HG02938 (cell line): ENCODE measurements at regions not wholly inside any gene's neighbourhood (a gene's known extent, or its start where the extent isn't known, plus 50 kb on each side); places are given as distances from the start of the nearest gene placed in this dataset.
A peak's percentile ranks its signal among the peaks of the same experiment; 100 is the strongest.
"Not testable (repeated sequence)": the region's sequence is repeated elsewhere in the genome, so short reads cannot be mapped to it uniquely, and the experiment has no call there.

Source experiments
- ATAC-seq: cut with Tn5 transposase; IDR thresholded peaks from one replicate; pipeline ENCODE4 v1.9.1; 2021; ENCODE audit warnings: mild to moderate bottlenecking, moderate library complexity; ENCODE audit not compliant: unreplicated experiment

DNA sequence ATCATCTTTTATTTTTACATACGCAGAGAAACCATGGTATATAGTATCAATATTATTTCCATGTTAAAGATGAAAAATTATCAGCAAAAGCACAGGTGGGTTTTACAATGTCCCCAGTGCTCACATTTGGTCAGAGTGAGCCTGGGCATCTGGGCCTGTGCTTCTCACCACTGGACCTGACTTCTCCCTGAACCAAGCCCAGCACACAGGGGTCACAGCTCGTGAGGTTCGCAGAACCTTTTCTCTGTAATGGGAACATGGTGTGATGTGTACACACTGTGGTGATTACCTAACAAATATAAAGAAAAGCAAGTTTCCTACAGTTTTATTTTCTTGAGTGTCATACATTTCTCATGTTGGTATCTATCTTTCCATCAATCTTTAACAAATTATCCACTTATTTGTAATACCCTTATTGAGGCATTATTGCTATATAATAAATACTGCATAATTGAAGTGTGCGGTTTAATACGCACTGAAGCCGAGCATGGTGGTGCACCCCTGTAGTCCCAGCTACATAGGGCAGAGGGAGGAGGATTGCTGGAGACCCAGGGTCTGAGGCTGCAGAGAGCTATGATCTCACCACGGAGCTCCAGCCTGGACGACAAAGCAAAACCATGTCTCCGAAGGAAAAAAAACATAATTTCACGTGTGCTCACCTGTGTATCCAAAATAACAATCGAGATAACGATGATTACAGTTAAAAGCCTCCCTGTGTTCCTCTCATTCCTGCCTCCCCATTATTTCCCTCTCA is 743.2 kb downstream of the TMEM121 start:
- ATAC-seq = no peak

DNA sequence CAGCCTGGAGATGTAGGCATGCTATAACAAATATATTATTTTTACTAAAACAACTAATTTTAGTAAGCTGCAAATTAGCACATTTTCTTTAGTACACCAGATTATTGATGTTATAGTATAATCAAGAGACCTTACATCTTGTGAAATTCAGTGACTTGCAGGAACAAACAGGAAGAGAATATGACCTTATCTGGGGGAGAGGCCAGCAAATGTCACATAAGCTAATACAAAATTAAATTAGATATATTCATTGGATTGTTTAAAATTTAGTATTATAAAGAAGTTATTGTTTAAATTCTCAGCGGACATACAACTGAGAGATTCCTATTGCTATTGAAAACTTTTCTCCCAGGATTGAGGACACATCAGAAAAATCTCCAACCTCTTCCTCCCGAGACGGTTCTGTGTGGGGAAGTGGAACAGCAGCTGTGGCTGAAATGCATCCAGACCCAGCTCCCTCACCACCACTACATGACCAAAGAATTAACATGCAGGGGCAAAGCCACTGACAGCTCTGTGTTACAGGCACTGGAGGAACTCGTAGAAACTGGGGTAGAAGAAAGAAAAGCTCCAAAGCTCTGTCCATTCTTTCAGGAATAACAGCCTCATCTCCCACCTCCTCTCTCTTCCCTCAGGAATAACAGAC is 744.2 kb downstream of the TMEM121 start:
- not testable (repeated sequence) for ATAC-seq

DNA sequence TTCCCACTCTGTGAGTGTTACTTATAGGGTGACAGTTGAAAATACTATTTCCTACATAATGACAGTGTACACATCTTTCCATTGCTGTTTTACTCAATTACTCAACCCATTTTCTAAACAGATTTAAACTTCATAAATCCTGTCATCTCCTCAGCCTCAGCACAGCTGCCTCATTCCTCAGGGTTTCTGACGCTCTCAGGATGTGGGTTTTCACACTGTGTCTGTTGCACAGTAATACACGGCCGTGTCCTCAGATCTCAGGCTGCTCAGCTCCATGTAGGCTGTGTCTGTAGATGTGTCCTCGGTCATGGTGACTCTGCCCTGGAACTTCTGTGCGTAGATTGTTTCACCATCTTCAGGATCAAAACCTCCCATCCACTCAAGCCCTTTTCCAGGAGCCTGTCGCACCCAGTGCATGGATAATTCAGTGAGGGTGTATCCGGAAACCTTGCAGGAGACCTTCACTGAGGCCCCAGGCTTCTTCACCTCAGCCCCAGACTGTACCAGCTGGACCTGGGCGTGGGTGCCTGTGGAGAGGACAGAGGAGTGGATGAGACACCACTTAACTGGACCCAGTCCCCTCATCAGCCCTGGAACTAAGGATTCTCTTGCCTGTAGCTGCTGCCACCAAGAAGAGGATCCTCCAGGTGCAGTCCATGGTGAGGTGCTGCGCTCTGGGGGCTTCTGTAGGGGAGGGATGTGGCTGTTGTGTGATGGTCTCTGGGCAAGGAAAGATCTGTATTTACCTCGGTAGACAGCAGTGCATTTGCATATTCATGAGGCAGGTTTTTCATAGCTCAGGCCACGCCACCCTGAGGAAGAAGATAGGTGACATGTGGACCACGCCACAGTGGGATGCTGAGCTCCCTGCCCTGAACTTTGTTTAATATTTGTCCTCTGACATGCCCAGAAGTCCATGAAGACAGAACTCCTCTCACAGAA is 750.2 kb downstream of the TMEM121 start:
- no peak for ATAC-seq

DNA sequence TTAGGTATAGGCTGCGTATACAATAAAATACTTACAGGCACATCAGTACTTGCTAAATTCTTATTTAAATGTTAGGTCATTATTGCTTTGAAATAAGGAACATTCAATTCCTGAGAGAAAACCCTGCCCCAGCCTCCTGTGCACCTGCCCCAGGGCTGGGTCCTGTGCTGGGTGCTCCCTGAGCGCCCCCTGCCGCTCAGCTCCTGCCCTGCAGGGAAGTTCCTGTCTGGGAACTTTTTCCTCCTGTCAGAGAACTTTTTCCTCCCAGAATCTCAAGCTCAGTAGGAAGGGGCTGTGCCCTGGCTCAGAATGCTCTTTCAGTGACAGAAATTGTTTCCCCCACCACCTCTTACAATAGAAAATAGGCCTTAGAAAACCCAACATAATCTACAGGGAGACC is 751.1 kb downstream of the TMEM121 start:
- ATAC-seq = no peak

GRCh38 chr14:106280876-106281275 is 754.5 kb downstream of the TMEM121 start:
- ATAC-seq = no peak

GRCh38 chr14:106286697-106287290 is 760.4 kb downstream of the TMEM121 start:
- ATAC-seq = no peak

DNA sequence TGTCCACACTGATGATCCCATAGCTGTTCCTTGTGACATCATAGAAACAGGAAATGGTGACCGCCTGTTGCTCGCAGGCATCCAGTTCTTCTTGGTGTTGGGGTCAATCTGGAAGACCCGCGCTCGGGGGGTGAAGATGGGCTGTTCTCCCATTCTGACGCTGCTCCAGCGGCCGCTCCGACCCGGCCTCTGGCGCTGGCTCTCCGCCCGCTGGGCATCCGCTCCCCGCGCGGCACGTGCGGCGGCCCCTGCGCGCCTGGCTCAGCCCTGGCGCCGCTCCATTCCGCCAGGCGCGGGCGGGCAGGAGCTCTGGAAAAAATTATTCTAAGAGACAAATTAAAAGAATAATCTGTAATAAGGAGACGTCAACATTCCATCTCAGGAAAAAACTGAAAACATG is 761.1 kb downstream of the TMEM121 start:
- no peak for ATAC-seq

GRCh38 chr14:106291626-106292025 is 765.2 kb downstream of the TMEM121 start:
- ATAC-seq = no peak

DNA sequence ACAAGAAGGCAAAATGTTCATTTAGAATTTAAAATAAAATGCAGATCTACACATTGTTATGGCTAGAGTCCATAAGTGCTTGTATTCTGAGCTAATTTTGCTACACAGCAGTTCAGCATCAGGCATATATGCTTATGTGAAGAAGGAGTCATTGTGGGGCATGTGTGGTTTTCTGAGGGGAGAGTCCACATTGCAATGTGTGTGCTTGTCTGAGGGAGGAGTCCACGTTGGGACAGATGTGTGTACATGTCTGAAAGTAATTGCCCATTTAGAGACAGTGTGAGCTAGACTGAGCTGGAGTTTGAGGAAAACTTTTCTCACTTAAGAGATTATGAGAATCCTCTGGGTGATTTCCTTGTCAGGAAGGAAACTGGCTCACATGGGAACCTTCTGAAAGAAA is 767.9 kb downstream of the TMEM121 start:
- no peak for ATAC-seq

- ATAC-seq = not testable (repeated sequence)
Observed at GRCh38 chr14:106300951-106301510, 774.6 kb downstream of the TMEM121 start.

DNA sequence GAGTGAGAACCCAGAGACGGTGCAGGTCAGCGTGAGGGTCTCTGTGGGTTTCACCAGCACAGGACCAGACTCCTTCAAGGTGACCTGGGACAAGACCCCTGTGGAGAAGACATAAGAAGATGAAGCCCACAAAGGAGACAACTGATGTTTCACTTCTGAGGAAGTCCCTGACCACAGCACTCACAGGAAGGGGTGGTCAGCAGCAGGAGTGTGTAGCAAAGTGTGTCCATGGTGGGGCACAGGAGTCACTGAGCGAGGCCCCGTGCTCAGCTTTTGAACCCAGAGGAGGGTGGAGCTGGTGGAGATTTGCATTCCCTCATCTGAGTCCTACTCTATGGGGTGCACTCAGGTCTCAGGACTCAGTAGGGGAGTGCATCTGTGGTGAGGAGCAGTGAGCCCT is 775.2 kb downstream of the TMEM121 start:
- ATAC-seq = not testable (repeated sequence)

DNA sequence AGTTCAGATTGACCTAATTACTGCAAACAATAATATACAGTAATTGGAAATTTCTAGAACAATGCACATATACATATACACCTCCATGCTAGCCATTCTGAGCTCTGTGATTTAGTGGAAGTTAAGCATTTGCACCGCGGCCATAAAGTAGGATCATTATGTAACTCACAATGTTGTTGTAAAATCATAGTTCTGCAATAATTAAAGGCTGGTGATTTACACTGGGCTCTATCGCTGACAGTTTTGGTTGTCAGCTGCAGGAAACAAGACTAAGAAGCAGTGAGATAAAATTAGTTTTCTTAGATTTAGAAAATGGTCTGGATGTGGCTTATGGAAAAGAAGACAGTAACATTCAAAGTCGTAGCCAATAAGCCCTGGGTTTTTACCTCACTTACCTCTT is 776.3 kb downstream of the TMEM121 start:
- no peak for ATAC-seq

DNA sequence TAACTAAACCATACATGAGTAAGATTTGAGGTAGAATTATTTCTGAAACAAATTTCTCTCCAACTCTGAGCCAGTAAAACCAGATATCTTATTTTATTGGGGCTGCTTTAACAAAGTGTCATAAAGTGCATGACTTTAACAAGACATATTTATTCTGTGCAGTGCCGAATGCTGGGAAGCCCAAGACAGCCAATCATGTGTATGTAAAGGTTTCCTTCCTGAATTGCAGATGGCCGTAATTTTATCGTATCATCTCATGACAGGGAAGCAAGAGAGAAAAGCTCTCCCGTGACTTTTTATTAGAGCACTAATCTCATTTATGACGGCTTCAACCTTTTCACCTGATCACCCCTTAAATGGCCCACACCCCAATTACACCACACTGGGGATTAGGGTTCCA is 777.9 kb downstream of the TMEM121 start:
- ATAC-seq = no peak

- peak; percentile 85 for ATAC-seq
Observed at GRCh38 chr14:106308839-106309389, 782.5 kb downstream of the TMEM121 start.

GRCh38 chr14:106309423-106309822 is 783.0 kb downstream of the TMEM121 start:
- ATAC-seq = no peak

DNA sequence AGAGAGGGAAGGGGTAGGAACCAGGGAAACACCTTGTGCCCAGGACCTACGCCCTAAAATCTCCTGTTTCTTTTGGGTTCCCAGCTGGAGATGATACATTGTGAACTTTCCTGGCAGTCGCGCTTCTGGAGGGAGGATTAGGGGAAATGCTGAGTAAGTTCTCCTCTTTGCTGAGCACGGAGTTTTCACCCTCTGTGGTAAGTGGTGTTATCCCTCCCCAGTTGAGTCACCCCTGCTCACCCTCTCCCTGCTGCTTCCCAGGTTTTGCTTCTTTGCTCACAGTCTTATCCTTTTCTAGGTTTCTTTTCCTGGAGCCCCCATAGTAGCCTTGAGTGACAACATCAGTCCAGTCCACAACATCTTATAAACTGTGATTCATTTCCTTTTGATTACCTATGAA is 789.1 kb downstream of the TMEM121 start:
- ATAC-seq = no peak

DNA sequence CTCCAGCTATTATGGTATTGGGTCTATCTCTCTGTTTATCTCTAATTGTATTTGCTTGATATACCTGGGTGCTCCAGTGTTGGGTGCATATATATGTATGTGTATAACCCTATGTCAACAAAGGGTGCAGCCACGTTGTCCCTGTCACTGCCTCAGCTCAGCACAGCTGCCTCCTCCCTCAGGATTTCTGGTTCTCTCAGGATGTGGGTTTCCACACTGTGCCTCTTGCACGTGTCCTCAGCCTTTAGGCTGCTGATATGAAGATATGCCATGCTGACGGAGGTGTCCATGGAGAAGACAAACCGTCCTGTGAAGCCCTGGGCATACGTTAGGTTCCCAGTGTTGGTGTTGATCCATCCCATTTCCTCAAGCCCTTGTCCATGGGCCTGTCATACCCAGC is 791.2 kb downstream of the TMEM121 start:
- no peak for ATAC-seq

DNA sequence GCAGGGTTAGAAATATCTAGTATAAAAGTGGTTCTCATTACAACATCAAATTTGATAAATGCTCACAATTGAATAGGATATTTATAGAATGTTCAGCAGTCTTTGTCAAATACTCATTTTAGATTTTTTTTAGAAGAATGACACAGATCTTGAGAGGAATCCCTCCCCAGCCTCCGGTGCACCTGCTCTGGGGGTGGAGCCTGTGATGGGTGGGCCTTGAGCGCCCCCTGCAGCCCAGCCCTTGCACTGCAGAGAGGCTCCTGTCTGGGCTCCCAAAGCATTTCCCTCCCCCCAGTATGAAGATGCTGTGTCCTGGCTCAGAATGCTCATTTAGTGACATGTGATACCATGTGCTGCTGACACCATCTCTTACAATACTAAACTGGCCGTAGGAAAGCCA is 792.3 kb downstream of the TMEM121 start:
- no peak for ATAC-seq

DNA sequence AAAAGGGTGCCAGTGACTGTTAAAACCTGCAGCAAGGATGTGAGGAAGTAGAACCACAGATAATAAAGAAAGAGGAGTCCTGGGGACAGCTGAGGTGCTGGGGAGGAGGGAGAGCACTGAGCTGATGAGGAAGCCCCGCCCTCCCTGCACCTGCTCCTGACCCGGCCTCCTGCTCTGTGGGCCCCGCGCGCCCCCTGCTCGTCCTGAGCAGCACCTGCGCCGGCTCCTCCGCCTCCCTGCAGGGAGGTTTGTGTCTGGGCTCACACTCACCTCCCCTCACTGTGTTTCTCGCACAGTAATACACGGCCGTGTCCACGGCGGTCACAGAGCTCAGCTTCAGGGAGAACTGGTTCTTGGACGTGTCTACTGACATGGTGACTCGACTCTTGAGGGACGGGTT is 797.6 kb downstream of the TMEM121 start:
- ATAC-seq = not testable (repeated sequence)

DNA sequence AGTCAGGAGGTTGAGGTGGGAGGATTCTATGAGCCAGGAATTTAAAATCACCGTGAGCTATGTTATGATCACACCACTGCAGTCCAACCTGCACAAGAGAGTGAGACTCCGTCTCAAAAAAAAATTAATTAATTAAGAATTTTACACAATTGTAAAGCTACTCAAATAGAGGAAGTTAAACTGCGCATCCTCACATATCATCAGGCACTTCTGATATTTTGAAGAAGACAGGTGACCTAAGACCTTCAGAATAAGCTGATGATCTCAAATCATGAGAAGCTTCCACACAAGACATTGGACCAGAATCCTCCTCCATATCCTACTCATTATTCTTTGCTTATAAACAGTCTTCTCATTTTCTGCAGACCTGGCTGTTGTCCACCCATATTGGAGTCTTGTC is 800.9 kb downstream of the TMEM121 start:
- no peak for ATAC-seq
